ENCODE measurements at regions not wholly inside any gene's neighbourhood (a gene's known extent, or its start where the extent isn't known, plus 50 kb on each side); places are given as distances from the start of the nearest gene placed in this dataset.

DNA sequence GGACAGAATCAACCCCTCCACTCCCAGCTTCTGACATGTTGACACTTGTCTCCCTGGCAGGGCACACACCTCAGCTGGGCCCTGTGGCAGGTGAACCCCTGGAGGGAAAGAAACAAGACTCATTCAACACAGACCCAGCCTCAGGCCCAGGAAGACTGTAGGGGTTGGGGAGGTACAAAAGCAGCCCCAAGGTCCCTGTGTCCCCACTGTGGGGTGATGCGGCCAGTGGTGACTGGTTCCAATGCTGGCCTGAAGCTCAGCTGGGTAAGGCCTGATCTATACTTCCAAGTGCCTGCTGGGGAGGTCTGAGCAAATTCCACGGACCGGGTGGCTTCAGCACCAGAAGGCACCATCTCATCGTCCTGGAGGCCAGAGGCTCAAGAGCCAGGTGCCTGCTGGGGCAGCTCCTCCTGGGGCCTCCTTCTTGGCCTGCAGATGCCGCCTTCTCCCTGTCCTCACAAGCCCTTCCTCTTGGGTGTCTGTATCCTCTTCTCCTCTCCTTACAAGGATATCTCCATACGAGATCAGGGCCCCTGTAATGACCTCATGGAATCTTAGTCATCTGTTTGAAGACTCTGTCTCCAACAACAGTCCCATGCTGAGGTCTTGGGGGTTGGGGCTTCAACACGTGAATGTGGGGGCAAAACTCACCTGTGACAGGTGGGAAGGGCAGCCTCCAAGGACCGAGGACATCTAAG lies 1492.1 kb downstream of the BRD1 start:
- H4K91ac ChIP-seq (ENCODE audit: low read depth, low read length, poor library complexity): no peak overlapping the region
- no peak overlapping the region for H2BK12ac ChIP-seq (ENCODE audit: low read length)
- no peak for DNase-seq (ENCODE audit: low spot score)
- H2AK5ac ChIP-seq (ENCODE audit: low read depth, low read length): peak overlapping the region; percentile 48
- H3K79me1 ChIP-seq (ENCODE audit: low read depth, low read length): no peaks in the 10 kb centered on the region
- H4K8ac ChIP-seq (ENCODE audit: low read depth, low read length): no peak overlapping the region
- no peak overlapping the region for H3K27ac ChIP-seq (replicated peaks; ENCODE audit: low read length)
- no peak overlapping the region for H3K14ac ChIP-seq (ENCODE audit: low read length)
- peaks cover 0 to 8% (median 2%) of the 10 kb centered on the region in 3 experiments for H3K27me3 ChIP-seq (ENCODE audit: control insufficient read depth in 3 of 3, insufficient read depth in 3 of 3, low read depth in 1 of 3, low read length in 3 of 3)
- H3K23ac ChIP-seq (ENCODE audit: low read depth, low read length, poor library complexity): no peak overlapping the region
- H3K4me2 ChIP-seq (ENCODE audit: insufficient read depth, low read length, poor library complexity, severe bottlenecking): no peak overlapping the region
- H2BK120ac ChIP-seq (ENCODE audit: low read depth, low read length): no peak overlapping the region
- no CpG with 5 or more reads among the region's 8 CpGs for WGBS, 2 donors (ENCODE audit: extremely low coverage in 2 of 2, insufficient read length in 2 of 2, insufficient replicate concordance in 1 of 2)
- H3K4me1 ChIP-seq (ENCODE audit: control insufficient read depth in 2 of 2, insufficient read depth in 1 of 2, low read depth in 1 of 2, low read length in 2 of 2): no peaks in the 10 kb centered on the region
- H3K36me3 ChIP-seq (replicated peaks in 1 of 2; ENCODE audit: control insufficient read depth in 2 of 2, insufficient read depth in 2 of 2, low read length in 2 of 2): no peaks in the 10 kb centered on the region
- no peaks in the 10 kb centered on the region for H3K9me3 ChIP-seq (replicated peaks in 1 of 2; ENCODE audit: control insufficient read depth in 2 of 2, insufficient read depth in 1 of 2, low read depth in 1 of 2, low read length in 2 of 2)
- no peak overlapping the region for H2BK15ac ChIP-seq (ENCODE audit: low read length)
- no peak overlapping the region for H3K4ac ChIP-seq (ENCODE audit: low read length)
- H2AFZ ChIP-seq (ENCODE audit: low read length): no peak overlapping the region
- no peak overlapping the region for H3K9ac ChIP-seq (ENCODE audit: low read depth, low read length, poor library complexity)
- H2BK5ac ChIP-seq (ENCODE audit: low read length): no peak overlapping the region
- H3K18ac ChIP-seq (ENCODE audit: low read length): peak overlapping the region; percentile 79
- H3K4me3 ChIP-seq (ENCODE audit: low read length in 2 of 2): no peak overlapping the region

DNA sequence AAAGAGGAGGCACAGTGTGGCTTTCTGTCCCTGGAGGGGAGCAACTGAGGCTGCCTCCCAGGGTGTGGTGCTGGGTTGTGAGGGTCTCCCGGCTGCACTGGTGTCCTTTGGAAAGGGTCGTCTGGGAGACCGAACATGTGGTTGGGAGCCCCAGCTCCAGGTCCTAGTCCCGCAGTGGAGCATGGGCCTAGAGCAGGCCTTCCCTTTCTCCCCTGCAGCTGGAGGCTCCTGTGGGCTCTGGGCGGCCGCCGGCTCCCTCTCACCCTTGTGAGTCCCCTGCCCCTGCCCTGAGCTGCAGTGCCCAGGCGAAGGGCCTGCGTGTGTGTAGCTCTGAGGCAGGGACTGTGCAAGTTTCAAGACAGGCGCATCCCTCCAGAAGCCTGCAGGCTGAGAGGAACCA lies 1492.7 kb downstream of the BRD1 start:
- H4K8ac ChIP-seq (ENCODE audit: low read depth, low read length): no peak overlapping the region
- H3K23ac ChIP-seq (ENCODE audit: low read depth, low read length, poor library complexity): no peak overlapping the region
- H2AK5ac ChIP-seq (ENCODE audit: low read depth, low read length): peak overlapping the region; percentile 48
- no peak overlapping the region for H3K9ac ChIP-seq (ENCODE audit: low read depth, low read length, poor library complexity)
- H3K4me1 ChIP-seq (ENCODE audit: control insufficient read depth in 2 of 2, insufficient read depth in 1 of 2, low read depth in 1 of 2, low read length in 2 of 2): no peaks in the 10 kb centered on the region
- H3K18ac ChIP-seq (ENCODE audit: low read length): no peak overlapping the region
- H3K27me3 ChIP-seq (ENCODE audit: control insufficient read depth in 3 of 3, insufficient read depth in 3 of 3, low read depth in 1 of 3, low read length in 3 of 3): peaks cover 0 to 4% (median 2%) of the 10 kb centered on the region in 3 experiments
- H2BK5ac ChIP-seq (ENCODE audit: low read length): no peak overlapping the region
- H2BK15ac ChIP-seq (ENCODE audit: low read length): no peak overlapping the region
- H3K79me1 ChIP-seq (ENCODE audit: low read depth, low read length): no peaks in the 10 kb centered on the region
- H3K4me2 ChIP-seq (ENCODE audit: insufficient read depth, low read length, poor library complexity, severe bottlenecking): no peak overlapping the region
- H2AFZ ChIP-seq (ENCODE audit: low read length): no peak overlapping the region
- no peak overlapping the region for H3K27ac ChIP-seq (replicated peaks; ENCODE audit: low read length)
- no peaks in the 10 kb centered on the region for H3K36me3 ChIP-seq (replicated peaks in 1 of 2; ENCODE audit: control insufficient read depth in 2 of 2, insufficient read depth in 2 of 2, low read length in 2 of 2)
- no peak overlapping the region for H3K4me3 ChIP-seq (ENCODE audit: low read length in 2 of 2)
- H2BK120ac ChIP-seq (ENCODE audit: low read depth, low read length): no peak overlapping the region
- no peaks in the 10 kb centered on the region for H3K9me3 ChIP-seq (replicated peaks in 1 of 2; ENCODE audit: control insufficient read depth in 2 of 2, insufficient read depth in 1 of 2, low read depth in 1 of 2, low read length in 2 of 2)
- no peak for DNase-seq (ENCODE audit: low spot score)
- no peak overlapping the region for H4K91ac ChIP-seq (ENCODE audit: low read depth, low read length, poor library complexity)
- WGBS, 2 donors (ENCODE audit: extremely low coverage in 2 of 2, insufficient read length in 2 of 2, insufficient replicate concordance in 1 of 2): no CpG with 5 or more reads among the region's 10 CpGs
- H3K4ac ChIP-seq (ENCODE audit: low read length): no peak overlapping the region
- H2BK12ac ChIP-seq (ENCODE audit: low read length): no peak overlapping the region
- H3K14ac ChIP-seq (ENCODE audit: low read length): peak overlapping the region; percentile 41

DNA sequence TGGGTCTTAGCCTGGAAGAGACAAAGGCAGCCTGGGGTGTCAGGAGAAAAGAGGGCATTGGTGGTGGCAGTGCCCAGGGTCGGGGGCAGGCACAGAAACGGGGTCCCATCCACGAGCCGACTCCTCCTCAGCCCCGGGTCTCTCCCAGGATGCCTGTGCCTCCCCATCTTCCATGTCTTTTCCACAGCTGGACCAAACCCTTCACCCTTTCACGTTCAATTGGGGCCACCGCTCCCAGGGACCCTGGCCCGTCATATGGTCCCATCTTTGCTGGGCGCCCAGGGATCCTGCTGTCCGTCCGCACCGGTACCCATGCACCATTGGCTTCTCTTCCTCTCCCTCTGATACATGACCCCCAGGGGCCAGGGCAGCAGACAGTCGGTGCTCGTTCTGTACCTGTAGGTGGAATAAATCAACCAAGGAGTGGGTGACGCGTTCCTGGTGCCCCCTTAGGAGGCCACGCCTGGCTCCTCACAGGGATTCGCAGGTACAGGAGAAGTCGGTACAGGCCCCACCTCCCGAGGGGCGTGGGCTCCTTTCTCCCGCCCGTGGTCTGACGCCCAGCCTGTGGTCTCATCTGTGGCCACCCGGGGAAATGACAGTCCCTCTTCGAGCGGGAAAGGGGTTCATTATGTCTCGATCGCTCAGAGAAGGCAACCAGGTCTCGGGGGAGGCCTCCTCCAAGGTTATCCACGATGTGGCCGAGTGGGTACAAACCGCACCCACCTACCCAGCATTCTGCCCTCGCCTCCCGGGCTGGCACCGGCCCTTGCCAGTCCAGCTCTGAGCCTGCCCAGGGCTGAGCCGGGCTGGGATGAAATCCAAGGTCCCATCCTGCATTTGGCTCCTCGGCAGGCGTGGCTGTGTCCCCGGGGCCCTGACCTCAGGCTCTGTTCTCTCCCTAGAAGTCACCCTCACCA lies 1493.6 kb downstream of the BRD1 start:
- Histone ChIP-seq H4K8ac (ENCODE audit: low read depth, low read length) (no peak overlapping the region), H2BK120ac (ENCODE audit: low read depth, low read length) (no peak overlapping the region), H3K9me3 (replicated peaks in 1 of 2; ENCODE audit: control insufficient read depth in 2 of 2, insufficient read depth in 1 of 2, low read depth in 1 of 2, low read length in 2 of 2) (peaks cover 0 to 2% of the 10 kb centered on the region in 2 donors), H3K23ac (ENCODE audit: low read depth, low read length, poor library complexity) (no peak overlapping the region), H3K36me3 (replicated peaks in 1 of 2; ENCODE audit: control insufficient read depth in 2 of 2, insufficient read depth in 2 of 2, low read length in 2 of 2) (no peaks in the 10 kb centered on the region), H3K4me1 (ENCODE audit: control insufficient read depth in 2 of 2, insufficient read depth in 1 of 2, low read depth in 1 of 2, low read length in 2 of 2) (no peaks in the 10 kb centered on the region), H3K27ac (replicated peaks; ENCODE audit: low read length) (no peak overlapping the region), H3K79me1 (ENCODE audit: low read depth, low read length) (no peaks in the 10 kb centered on the region), H2AK5ac (ENCODE audit: low read depth, low read length) (no peak overlapping the region), H2BK15ac (ENCODE audit: low read length) (peak overlapping the region; percentile 20), H2BK5ac (ENCODE audit: low read length) (no peak overlapping the region), H3K4me2 (ENCODE audit: insufficient read depth, low read length, poor library complexity, severe bottlenecking) (no peak overlapping the region), H3K9ac (ENCODE audit: low read depth, low read length, poor library complexity) (no peak overlapping the region), H4K91ac (ENCODE audit: low read depth, low read length, poor library complexity) (no peak overlapping the region), H3K4ac (ENCODE audit: low read length) (no peak overlapping the region), H3K4me3 (ENCODE audit: low read length in 2 of 2) (no peak overlapping the region), H3K18ac (ENCODE audit: low read length) (peak overlapping the region; percentile 23), H3K14ac (ENCODE audit: low read length) (no peak overlapping the region), H2BK12ac (ENCODE audit: low read length) (no peak overlapping the region), H2AFZ (ENCODE audit: low read length) (no peak overlapping the region), H3K27me3 (ENCODE audit: control insufficient read depth in 3 of 3, insufficient read depth in 3 of 3, low read depth in 1 of 3, low read length in 3 of 3) (peaks cover 0 to 4% (median 2%) of the 10 kb centered on the region in 3 experiments)
- DNase-seq (ENCODE audit: low spot score): no peak
- WGBS, 2 donors (ENCODE audit: extremely low coverage in 2 of 2, insufficient read length in 2 of 2, insufficient replicate concordance in 1 of 2): no CpG with 5 or more reads among the region's 40 CpGs

DNA sequence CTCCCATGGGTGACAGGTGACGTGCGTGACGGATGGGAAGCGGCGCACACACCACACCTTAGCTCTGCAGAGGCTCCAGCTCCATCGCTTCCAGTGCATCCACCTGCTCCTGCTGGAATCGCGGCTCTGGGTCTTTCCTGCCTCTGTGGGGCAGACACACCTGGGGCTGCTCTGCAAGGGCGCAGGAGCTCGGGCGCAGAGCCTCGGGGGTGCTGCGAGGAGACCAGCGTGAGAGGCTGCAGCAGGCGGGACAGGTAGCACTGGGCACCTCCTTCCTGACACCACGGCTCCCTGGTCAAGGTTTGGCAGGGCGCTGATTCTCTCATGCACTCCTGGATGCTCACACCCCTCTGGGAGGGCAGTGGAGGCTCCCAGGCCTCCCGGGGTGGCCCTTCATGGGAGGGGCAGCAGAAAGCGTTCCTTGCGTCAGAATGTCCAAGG lies 1494.3 kb downstream of the BRD1 start:
- Histone ChIP-seq H2AFZ (ENCODE audit: low read length) (no peak overlapping the region), H3K4me1 (ENCODE audit: control insufficient read depth in 2 of 2, insufficient read depth in 1 of 2, low read depth in 1 of 2, low read length in 2 of 2) (no peaks in the 10 kb centered on the region), H3K36me3 (replicated peaks in 1 of 2; ENCODE audit: control insufficient read depth in 2 of 2, insufficient read depth in 2 of 2, low read length in 2 of 2) (no peaks in the 10 kb centered on the region), H4K8ac (ENCODE audit: low read depth, low read length) (no peak overlapping the region), H2BK15ac (ENCODE audit: low read length) (no peak overlapping the region), H3K9ac (ENCODE audit: low read depth, low read length, poor library complexity) (no peak overlapping the region), H3K4me2 (ENCODE audit: insufficient read depth, low read length, poor library complexity, severe bottlenecking) (no peak overlapping the region), H2AK5ac (ENCODE audit: low read depth, low read length) (peak overlapping the region; percentile 6), H2BK12ac (ENCODE audit: low read length) (no peak overlapping the region), H3K23ac (ENCODE audit: low read depth, low read length, poor library complexity) (peak overlapping the region; percentile 48), H4K91ac (ENCODE audit: low read depth, low read length, poor library complexity) (no peak overlapping the region), H3K27ac (replicated peaks; ENCODE audit: low read length) (no peak overlapping the region), H3K27me3 (ENCODE audit: control insufficient read depth in 3 of 3, insufficient read depth in 3 of 3, low read depth in 1 of 3, low read length in 3 of 3) (peaks cover 0 to 4% (median 2%) of the 10 kb centered on the region in 3 experiments), H3K14ac (ENCODE audit: low read length) (peak overlapping the region; percentile 60), H2BK120ac (ENCODE audit: low read depth, low read length) (no peak overlapping the region), H3K4ac (ENCODE audit: low read length) (no peak overlapping the region), H3K9me3 (replicated peaks in 1 of 2; ENCODE audit: control insufficient read depth in 2 of 2, insufficient read depth in 1 of 2, low read depth in 1 of 2, low read length in 2 of 2) (peaks cover 0 to 2% of the 10 kb centered on the region in 2 donors), H3K4me3 (ENCODE audit: low read length in 2 of 2) (no peak overlapping the region), H3K18ac (ENCODE audit: low read length) (peak overlapping the region; percentile 54), H2BK5ac (ENCODE audit: low read length) (no peak overlapping the region), H3K79me1 (ENCODE audit: low read depth, low read length) (no peaks in the 10 kb centered on the region)
- WGBS, 2 donors (ENCODE audit: extremely low coverage in 2 of 2, insufficient read length in 2 of 2, insufficient replicate concordance in 1 of 2): no CpG with 5 or more reads among the region's 20 CpGs
- DNase-seq (ENCODE audit: low spot score): no peak
